Loucy (cell line): ENCODE measurements at regions not wholly inside any gene's neighbourhood (a gene's known extent, or its start where the extent isn't known, plus 50 kb on each side); places are given as distances from the start of the nearest gene placed in this dataset.

Source experiments
- CTCF ChIP-seq: fragments of 200-600 bp; sonication (generic); conservative IDR thresholded peaks from 2 replicates; pipeline ENCODE4 v1.5.1; 2014; ENCODE audit warnings: mild to moderate bottlenecking, antibody characterized with exemption, low read length
- EZH2phosphoT487 ChIP-seq: fragments of 200-600 bp; IDR thresholded peaks from 2 replicates; pipeline ENCODE4 v1.6.1; 2018; ENCODE audit warnings: antibody characterized with exemption, mild to moderate bottlenecking, moderate library complexity, borderline replicate concordance

- no peak for TF ChIP-seq CTCF
- no peak for TF ChIP-seq EZH2phosphoT487
Measured at GRCh38 chr17:12365805-12366204, 299.9 kb upstream of the MYOCD start.
